HG02588 (cell line): ENCODE measurements at regions not wholly inside any gene's neighbourhood (a gene's known extent, or its start where the extent isn't known, plus 50 kb on each side); places are given as distances from the start of the nearest gene placed in this dataset.
"Not testable (repeated sequence)": the region's sequence is repeated elsewhere in the genome, so short reads cannot be mapped to it uniquely, and the experiment has no call there.

ENCODE experiments used
- ATAC-seq: cut with Tn5 transposase; IDR thresholded peaks from one replicate; pipeline ENCODE4 v1.9.1; 2021; ENCODE audit warnings: mild to moderate bottlenecking, moderate library complexity; ENCODE audit not compliant: unreplicated experiment

DNA sequence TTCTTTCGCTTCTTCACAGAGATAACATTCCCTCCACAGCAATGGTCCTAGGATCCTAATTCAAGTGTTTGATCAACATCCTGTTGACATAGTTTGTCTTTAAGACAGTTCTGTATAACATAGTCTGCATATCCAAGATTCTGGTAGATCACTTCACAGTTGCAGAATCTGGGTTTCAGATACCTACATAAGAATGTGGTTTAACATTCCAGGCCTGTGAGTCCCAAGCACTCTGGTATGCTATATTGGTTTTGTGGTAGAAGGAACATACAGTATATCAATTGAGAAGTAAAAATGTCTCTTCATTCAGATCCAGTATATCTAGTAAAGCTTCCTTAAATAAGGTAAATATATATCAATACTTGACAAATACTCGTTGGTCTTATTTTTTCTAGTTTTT is 914.2 kb upstream of the CDH6 start:
- no peak for ATAC-seq

DNA sequence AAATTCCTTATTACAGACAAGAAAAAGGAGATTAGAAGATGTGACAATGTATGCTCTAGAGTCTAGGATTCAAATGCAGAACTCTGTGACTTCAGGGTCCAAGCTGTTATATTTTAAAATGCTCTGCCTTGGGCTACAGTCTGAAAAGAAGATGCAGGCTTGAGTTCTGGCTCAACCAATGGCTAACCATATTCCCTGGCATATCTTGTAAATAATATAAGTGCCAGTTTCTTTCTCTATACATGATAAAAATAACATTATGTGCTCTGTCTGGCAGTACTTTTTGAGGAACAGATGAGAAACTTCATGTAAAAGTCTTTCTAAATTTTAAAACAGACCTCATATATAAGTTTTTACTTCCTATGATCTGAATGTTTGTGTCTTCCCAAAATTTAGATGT is 926.5 kb upstream of the CDH6 start:
- no peak for ATAC-seq

DNA sequence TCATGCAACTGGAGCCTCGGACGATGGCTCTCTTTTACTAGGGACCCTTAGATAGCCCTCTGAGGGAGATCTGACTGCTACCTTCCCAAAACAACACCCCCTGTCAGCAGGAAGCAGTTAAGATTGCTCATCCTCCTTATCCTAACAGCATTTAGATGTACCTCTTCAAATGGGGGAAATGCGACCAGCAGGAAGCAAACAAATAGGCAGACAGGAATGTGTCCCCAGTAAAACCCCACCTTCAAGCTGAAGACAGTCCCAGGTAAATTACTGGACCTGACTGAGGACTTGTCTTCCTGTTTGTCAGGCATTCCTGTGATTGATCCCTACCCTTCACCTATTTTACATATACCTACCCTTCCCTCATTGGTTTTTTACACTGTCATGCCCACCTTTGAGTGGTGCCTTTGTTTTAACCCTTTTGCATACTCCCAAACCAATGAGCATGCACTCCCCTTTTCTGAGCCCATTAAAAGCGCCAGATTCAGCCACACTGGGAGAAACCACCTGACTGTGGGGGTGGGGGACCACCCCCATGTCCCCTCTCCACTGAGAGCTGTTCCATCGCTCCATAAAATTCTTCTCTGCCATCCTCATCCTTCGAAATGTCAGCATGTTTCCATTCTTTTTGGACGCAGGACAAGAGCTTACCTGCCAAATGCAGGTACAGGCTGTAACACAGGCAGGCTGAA is 954.0 kb upstream of the CDH6 start:
- ATAC-seq: no peak

DNA sequence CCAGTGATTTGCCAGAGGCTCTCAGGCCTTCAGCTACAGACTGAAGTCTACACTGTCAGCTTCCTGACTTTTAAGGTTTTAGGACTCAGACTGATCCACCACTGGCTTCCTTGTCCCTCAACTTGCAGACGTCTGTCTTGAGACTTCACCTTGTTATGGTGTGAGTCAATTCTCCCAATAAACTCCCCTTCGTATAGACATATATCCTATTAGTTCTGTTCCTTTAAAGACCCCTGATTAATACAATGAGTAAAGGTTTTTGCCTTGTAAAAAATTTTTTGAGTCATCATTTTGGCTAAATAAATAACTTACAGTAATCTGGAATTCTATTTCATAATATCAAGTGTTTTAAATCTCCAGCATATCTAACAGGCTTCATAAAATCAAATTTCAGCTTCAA is 956.3 kb upstream of the CDH6 start:
- ATAC-seq: no peak

- ATAC-seq: no peak
Measured at GRCh38 chr5:30209755-30210154, 983.7 kb upstream of the CDH6 start.

GRCh38 chr5:30197662-30198061 is 995.8 kb upstream of the CDH6 start:
- ATAC-seq: no peak

- ATAC-seq: no peak
Measured at GRCh38 chr5:30195036-30195435, 998.5 kb upstream of the CDH6 start.

- ATAC-seq: no peak
Measured at GRCh38 chr5:30194595-30194994, 998.9 kb upstream of the CDH6 start.

DNA sequence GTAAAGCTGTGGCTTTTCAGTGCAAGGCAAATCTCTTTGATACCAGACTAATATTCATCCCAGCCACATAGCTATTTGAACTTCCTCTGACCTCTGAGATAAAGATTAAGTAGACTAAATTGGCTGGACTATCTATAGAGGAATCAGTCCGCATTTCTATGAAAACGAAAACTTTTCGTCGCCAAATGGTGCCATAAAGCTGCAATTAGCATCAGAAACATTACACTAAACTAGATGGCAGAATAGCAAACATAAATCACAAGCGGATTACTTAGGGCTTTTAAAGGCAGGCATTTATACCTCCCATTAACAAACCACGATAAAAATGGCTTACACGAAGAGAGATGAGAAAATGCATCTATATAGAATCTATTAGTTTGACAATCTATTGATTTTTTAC is 1009.7 kb upstream of the CDH6 start:
- ATAC-seq: no peak

GRCh38 chr5:30156156-30156555 is 1037.3 kb upstream of the CDH6 start:
- ATAC-seq: no peak

GRCh38 chr5:30152431-30152830 is 1041.1 kb upstream of the CDH6 start:
- no peak for ATAC-seq

- ATAC-seq: no peak
Measured at GRCh38 chr5:30150231-30150630, 1043.3 kb upstream of the CDH6 start.

DNA sequence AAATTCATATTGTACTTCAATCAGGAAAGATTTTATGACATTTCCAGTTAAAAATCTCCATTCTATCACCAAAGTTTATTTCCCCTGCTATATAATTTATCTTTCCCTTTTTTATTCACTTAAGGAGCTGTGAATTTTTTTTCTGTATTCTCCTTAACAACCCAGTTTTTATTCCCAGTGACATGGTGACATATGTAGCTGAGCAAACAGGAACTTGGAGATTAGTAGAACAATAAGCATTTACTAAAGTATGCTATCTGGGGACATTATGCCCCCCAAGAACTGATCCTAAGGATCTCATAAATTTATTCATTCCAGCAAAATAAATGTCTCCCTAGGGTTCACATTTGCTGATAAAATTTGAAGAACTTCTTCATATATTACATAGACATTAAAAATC is 1044.0 kb upstream of the CDH6 start:
- ATAC-seq: no peak

DNA sequence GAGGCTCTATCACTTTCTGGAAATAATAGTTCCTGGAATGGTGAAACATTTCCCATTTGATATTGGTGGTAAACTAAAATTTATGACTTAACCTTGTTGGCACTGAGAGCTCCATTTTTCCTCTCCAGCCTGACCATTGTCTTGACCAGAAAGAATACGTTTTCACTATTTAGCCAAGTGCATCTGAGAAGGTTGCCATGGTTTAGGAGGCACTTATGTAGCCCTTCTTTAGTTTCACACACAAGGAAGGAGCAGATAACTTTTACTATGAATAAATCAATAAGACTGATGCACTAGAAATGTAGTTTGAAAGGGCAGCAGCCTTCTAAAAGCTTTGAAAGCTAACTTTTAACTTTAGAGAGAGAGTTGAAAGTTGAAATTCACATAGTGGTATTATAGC is 1045.5 kb upstream of the CDH6 start:
- ATAC-seq: no peak

GRCh38 chr5:30144059-30144458 is 1049.4 kb upstream of the CDH6 start:
- ATAC-seq: not testable (repeated sequence)

DNA sequence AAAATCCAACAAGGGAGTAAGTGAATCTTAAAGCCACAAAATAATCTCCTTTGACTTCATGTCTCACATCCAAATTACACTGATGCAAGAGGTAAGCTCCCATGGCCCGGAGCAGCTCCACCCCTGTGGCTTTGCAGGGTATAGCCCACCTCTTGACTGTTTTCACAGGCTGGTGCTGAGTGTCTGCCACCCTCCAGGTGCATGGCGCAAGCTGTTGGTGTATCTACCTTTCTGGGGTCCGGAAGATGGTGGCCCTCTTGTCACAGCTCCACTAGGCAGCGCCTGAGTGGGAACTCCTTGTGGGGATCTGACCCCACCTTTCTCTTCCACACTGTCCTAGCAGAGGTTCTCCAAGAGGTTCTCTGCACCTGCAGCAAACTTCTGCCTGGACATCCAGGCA is 1051.1 kb upstream of the CDH6 start:
- no peak for ATAC-seq

GRCh38 chr5:30121043-30121442 is 1072.4 kb upstream of the CDH6 start:
- ATAC-seq: no peak

DNA sequence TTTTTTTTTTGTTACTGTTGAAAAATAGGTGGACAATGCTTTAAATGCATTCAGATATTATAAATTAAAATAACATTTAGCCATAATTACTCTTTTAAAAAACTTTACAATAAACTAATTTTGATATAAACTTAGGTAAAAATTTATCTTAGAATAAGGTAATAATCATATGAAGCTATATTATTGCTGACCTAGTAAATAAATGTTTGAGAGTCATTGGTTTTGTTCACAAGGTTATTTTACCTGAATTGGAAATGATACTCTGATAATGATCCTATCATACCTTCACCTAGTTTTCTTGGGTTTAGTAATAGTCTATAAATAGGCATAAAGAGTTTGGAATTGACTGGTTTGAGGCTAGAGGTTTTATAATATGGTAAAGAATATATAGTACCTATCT is 1076.4 kb upstream of the CDH6 start:
- no peak for ATAC-seq

DNA sequence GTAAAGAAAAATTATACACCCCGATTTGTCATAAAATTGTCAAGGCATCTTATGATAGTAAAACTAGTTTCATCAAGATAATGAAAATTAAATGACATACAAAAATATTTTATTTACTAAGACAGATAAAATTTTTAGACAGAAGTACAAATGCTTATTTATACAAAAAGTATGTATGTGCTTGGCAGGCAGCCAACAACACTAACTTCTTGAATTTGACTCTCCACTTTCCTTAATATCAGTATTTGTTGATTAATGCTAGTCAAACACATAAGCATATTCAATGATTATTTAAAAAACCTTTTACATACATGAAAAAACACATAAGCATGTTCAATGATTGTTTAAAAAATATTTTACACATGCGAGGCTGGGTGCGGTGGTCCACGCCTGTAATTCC is 1079.9 kb upstream of the CDH6 start:
- no peak for ATAC-seq

- no peak for ATAC-seq
Measured at GRCh38 chr5:30112867-30113266, 1080.6 kb upstream of the CDH6 start.

- ATAC-seq: no peak
Measured at GRCh38 chr5:30108051-30108450, 1085.4 kb upstream of the CDH6 start.

DNA sequence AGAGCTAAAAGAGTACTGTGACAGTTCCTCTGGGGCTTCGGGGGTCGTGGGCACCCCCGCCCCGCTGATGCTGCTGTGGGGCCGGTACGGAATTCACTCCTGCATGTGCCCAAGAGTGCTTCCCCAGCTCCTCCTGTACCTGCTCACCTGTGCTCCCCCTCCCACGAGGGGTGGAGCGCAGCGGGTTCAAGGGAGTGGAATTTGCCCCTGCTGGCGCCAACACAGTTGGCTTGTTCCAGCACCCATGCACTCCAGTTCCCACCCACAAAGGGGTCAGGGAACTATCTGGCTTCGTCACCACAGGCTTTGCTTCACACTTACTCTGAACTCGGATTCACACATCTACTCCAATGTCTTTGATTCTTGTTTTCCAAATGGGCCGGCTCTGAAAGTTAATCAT is 1086.9 kb upstream of the CDH6 start:
- no peak for ATAC-seq

DNA sequence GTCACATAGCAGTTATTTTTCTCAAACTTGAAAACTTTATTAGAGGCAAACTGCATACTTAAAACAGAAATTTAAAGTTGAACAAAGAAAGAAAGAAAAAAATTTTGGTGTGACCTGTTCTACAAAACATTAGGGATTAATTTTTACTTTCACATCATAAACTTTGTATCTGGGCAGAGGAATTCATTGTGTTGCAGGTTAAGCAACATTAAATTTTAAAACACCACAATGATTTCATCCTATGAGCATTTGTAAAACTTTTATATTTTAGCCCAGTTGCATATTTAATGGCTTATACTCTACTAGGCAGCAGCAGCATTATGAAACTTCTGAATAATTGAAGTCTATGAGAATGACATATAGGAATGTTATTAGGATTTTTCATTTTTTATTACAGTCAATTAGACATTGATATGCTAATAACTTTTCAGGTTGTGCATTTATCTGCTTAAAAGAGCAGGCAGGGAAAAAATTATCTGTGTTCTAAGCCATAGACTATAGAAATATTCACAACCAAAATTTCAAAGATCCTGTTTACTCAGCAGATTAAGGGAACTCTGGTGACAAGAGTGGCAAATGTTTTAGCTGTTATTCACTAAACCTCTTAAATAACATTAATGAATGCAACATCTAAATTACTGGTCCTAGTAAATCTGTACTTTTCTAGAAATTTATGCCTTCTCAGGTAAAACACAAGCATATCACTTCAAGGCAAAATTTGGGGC is 1088.5 kb upstream of the CDH6 start:
- ATAC-seq: no peak
